GM12873 (cell line): ENCODE measurements at regions not wholly inside any gene's neighbourhood (a gene's known extent, or its start where the extent isn't known, plus 50 kb on each side); places are given as distances from the start of the nearest gene placed in this dataset.

ENCODE experiments used
- CTCF ChIP-seq: IDR thresholded peaks from 2 replicates; pipeline ENCODE4 v1.5.1; 2012; ENCODE audit warnings: low read depth, mild to moderate bottlenecking, moderate library complexity, low read length, control low read depth; ENCODE audit not compliant: insufficient read depth; ENCODE audit errors: missing control alignments

- no peak for TF ChIP-seq CTCF
These were observed 250.9 kb upstream of the SDK2 start for GRCh38 chr17:73895157-73895556.

GRCh38 chr17:73896966-73897365, 252.7 kb upstream of the SDK2 start:
- no peak for TF ChIP-seq CTCF

- TF ChIP-seq CTCF, result no peak
These were observed 255.6 kb upstream of the SDK2 start for GRCh38 chr17:73899839-73900238.

- TF ChIP-seq CTCF, result no peak
These were observed 256.3 kb upstream of the SDK2 start for GRCh38 chr17:73900516-73900915.

- no peak for TF ChIP-seq CTCF
These were observed 257.0 kb upstream of the SDK2 start for GRCh38 chr17:73901249-73901648.

GRCh38 chr17:73901661-73902415, 257.6 kb upstream of the SDK2 start:
- TF ChIP-seq CTCF, result no peak

GRCh38 chr17:73902416-73903181, 258.4 kb upstream of the SDK2 start:
- TF ChIP-seq CTCF, result no peak
